B cell (primary cell): ENCODE measurements at regions not wholly inside any gene's neighbourhood (a gene's known extent, or its start where the extent isn't known, plus 50 kb on each side); places are given as distances from the start of the nearest gene placed in this dataset.

Experiments
- ATAC-seq: fragments of 200-7000 bp; cut with Tn5 transposase; one replicate; pipeline ENCODE4 v1.10.0; 2021; ENCODE audit warnings: low read depth, mild to moderate bottlenecking, moderate number of reproducible peaks, moderate library complexity
- CTCF ChIA-PET: fragments of 350-600 bp; sonication (Branson Sonifier 250); formaldehyde crosslinking; loops from one replicate; lab custom pipeline; 2021; ENCODE audit warnings: antibody characterized with exemption, inconsistent platforms; lab: Charles Lee
- POLR2A ChIA-PET: fragments of 350-600 bp; sonication (Branson Sonifier 250); formaldehyde crosslinking; loops from one replicate; lab custom pipeline; 2021; ENCODE audit warnings: antibody characterized with exemption; lab: Charles Lee
- DNase-seq: peaks from one replicate; pipeline ENCODE4 v3.0.0; 2013
- H2AFZ ChIP-seq: 2 replicates; pipeline ENCODE4 v1.6.1; 2012; ENCODE audit warnings: mild to moderate bottlenecking, low read depth, low read length; ENCODE audit not compliant: insufficient read depth, poor library complexity, severe bottlenecking
- H3K27ac ChIP-seq, 2 donors: 1 replicate in 1 of 2; 2 replicates in 1 of 2; pipeline ENCODE4 v1.5.1; 2012 to 2013; ENCODE audit warnings: low read length in 2 of 2, mild to moderate bottlenecking in 2 of 2, moderate library complexity in 1 of 2
- H3K27me3 ChIP-seq, 4 experiments: fragments of 200-600 bp in 1 of 4; sonication (generic) in 1 of 4; replicated peaks in 1 of 4; 1 replicate in 2 of 4; 2 replicates in 2 of 4; pipeline versions ENCODE4 v1.6.1 to v1.7.0; 2013 to 2016; ENCODE audit warnings: low read length in 3 of 4, mild to moderate bottlenecking in 2 of 4, mixed read lengths in 1 of 4, moderate library complexity in 1 of 4; ENCODE audit not compliant: insufficient read depth in 4 of 4, control insufficient read depth in 3 of 4; ENCODE audit errors: control extremely low read depth in 1 of 4
- H3K36me3 ChIP-seq, 2 experiments: replicated peaks in 1 of 2; 1 replicate in 1 of 2; 2 replicates in 1 of 2; pipeline versions ENCODE4 v1.6.1 to v1.7.1; 2013; ENCODE audit warnings: low read length in 1 of 2; ENCODE audit not compliant: insufficient read depth in 2 of 2, control insufficient read depth in 1 of 2; ENCODE audit errors: control extremely low read depth in 1 of 2, extremely low read depth in 1 of 2
- H3K4me1 ChIP-seq, 2 donors: fragments of 200-600 bp in 1 of 2; sonication (generic) in 1 of 2; 1 replicate in 1 of 2; 2 replicates in 1 of 2; pipeline versions ENCODE4 v1.5.1 to v1.6.1; 2013 to 2017; ENCODE audit warnings: low read length in 2 of 2; ENCODE audit not compliant: control insufficient read depth in 2 of 2, insufficient read depth in 2 of 2
- H3K4me2 ChIP-seq: replicated peaks from 2 replicates; pipeline ENCODE3; 2012; ENCODE audit warnings: mild to moderate bottlenecking, low read depth, low read length; ENCODE audit not compliant: poor library complexity, severe bottlenecking
- H3K4me3 ChIP-seq, 5 experiments: fragments of 200-600 bp in 1 of 5; sonication (generic) in 1 of 5; 1 replicate in 3 of 5; 2 replicates in 2 of 5; pipeline versions ENCODE4 v1.5.1 to v1.7.0; 2011 to 2016; ENCODE audit warnings: low read length in 4 of 5, mild to moderate bottlenecking in 4 of 5, low read depth in 2 of 5, control low read depth in 1 of 5, moderate library complexity in 1 of 5; ENCODE audit not compliant: insufficient read depth in 1 of 5; ENCODE audit errors: control extremely low read depth in 1 of 5, extremely low read depth in 1 of 5
- H3K79me2 ChIP-seq: fragments of 200-600 bp; sonication (generic); one replicate; pipeline ENCODE4 v1.6.0; 2016; ENCODE audit warnings: low read length; ENCODE audit not compliant: control insufficient read depth, insufficient read depth
- H3K9ac ChIP-seq: fragments of 200-600 bp; sonication (generic); 2 replicates; pipeline ENCODE4 v1.6.1; 2017; ENCODE audit warnings: mild to moderate bottlenecking, low read length, moderate library complexity
- H3K9me3 ChIP-seq, 3 donors: one replicate each; pipeline versions ENCODE4 v1.6.1 to v1.7.1; 2013; ENCODE audit warnings: low read length in 2 of 3; ENCODE audit not compliant: control insufficient read depth in 2 of 3, insufficient read depth in 1 of 3; ENCODE audit errors: control extremely low read depth in 1 of 3
- H4K20me1 ChIP-seq: 2 replicates; pipeline ENCODE4 v1.6.0; 2012; ENCODE audit warnings: mild to moderate bottlenecking, low read length; ENCODE audit not compliant: insufficient read depth, control insufficient read depth, poor library complexity, severe bottlenecking
- H3K27ac Mint-ChIP-seq: one replicate; pipeline ENCODE4 v1.8.0; 2021; ENCODE audit warnings: mixed read lengths
- H3K27me3 Mint-ChIP-seq: one replicate; pipeline ENCODE4 v1.8.0; 2021; ENCODE audit warnings: mixed read lengths
- H3K4me1 Mint-ChIP-seq: one replicate; pipeline ENCODE4 v1.8.0; 2021; ENCODE audit warnings: mixed read lengths
- H3K4me3 Mint-ChIP-seq: one replicate; pipeline ENCODE4 v1.8.0; 2021; ENCODE audit warnings: mixed read lengths
- H3K9me3 Mint-ChIP-seq: one replicate; pipeline ENCODE4 v1.8.0; 2022; ENCODE audit warnings: mixed read lengths; ENCODE audit not compliant: insufficient read depth
- CTCF ChIP-seq: fragments of 200-600 bp; IDR thresholded peaks from one replicate; pipeline ENCODE4 v1.8.0; 2022; ENCODE audit warnings: antibody characterized with exemption, mild to moderate bottlenecking
- EZH2 ChIP-seq: IDR thresholded peaks from 2 replicates; pipeline ENCODE4 v1.6.1; 2012; ENCODE audit warnings: borderline replicate concordance, low read depth, mild to moderate bottlenecking, moderate library complexity, low read length; ENCODE audit not compliant: insufficient read depth, poor library complexity, severe bottlenecking
- WGBS: methylation state at CpG from one replicate; pipeline ENCODE4 v1.1.5; 2013; ENCODE audit warnings: missing lambda C conversion rate; ENCODE audit not compliant: insufficient coverage; 5-methylcytosine and 5-hydroxymethylcytosine counted together
- intact Hi-C: fragments of 100-400 bp; cut with micrococcal nuclease; formaldehyde crosslinking; loops from one replicate; pipeline ENCODE4 v1.10.0; 2022

- H3K4me3 ChIP-seq, result no peak overlapping the region
- intact Hi-C loops, result no loop called here
- 30% methylated on average over 9 of the region's 9 CpGs for WGBS
- CTCF ChIA-PET, result no interaction called here
- Mint-ChIP-seq H3K9me3 (no peaks in the 10 kb centered on the region), H3K27ac (no peak overlapping the region), H3K4me1 (peaks cover 3% of the 10 kb centered on the region), H3K27me3 (peaks cover 4% of the 10 kb centered on the region), H3K4me3 (no peak overlapping the region)
- no peaks in the 10 kb centered on the region for H3K79me2 ChIP-seq
- H3K4me1 ChIP-seq, result no peaks in the 10 kb centered on the region
- H4K20me1 ChIP-seq, result no peaks in the 10 kb centered on the region
- H3K9ac ChIP-seq, result no peak overlapping the region
- no peak for ATAC-seq
- no peak for TF ChIP-seq EZH2
- TF ChIP-seq CTCF, result no peak
- peaks cover 0 to 4% (median 2%) of the 10 kb centered on the region in 4 experiments for H3K27me3 ChIP-seq
- H3K27ac ChIP-seq, result no peak overlapping the region
- H2AFZ ChIP-seq, result no peak overlapping the region
- POLR2A ChIA-PET, result no interaction called here
- no peaks in the 10 kb centered on the region for H3K9me3 ChIP-seq
- no peak for DNase-seq
- no peak overlapping the region for H3K4me2 ChIP-seq
- H3K36me3 ChIP-seq, result no peaks in the 10 kb centered on the region
Measured at GRCh38 chr9:89759572-89759971, 154.8 kb downstream of the GADD45G start.

- Histone ChIP-seq H3K4me3 (no peak overlapping the region), H3K27me3 (peaks cover 0 to 4% (median 2%) of the 10 kb centered on the region in 4 experiments), H2AFZ (no peak overlapping the region), H3K9me3 (no peaks in the 10 kb centered on the region), H3K9ac (no peak overlapping the region), H3K79me2 (no peaks in the 10 kb centered on the region), H3K4me2 (no peak overlapping the region), H3K27ac (no peak overlapping the region), H3K36me3 (no peaks in the 10 kb centered on the region), H4K20me1 (no peaks in the 10 kb centered on the region), H3K4me1 (no peaks in the 10 kb centered on the region)
- ChIA-PET POLR2A (no interaction called here), CTCF (no interaction called here)
- no peak overlapping the region for H3K27ac Mint-ChIP-seq
- intact Hi-C loops, result no loop called here
- ATAC-seq (no peak), DNase-seq (no peak)
- H3K27me3 Mint-ChIP-seq, result peaks cover 4% of the 10 kb centered on the region
- 98% methylated on average over 6 of the region's 6 CpGs for WGBS
- H3K4me1 Mint-ChIP-seq, result peaks cover 3% of the 10 kb centered on the region
- TF ChIP-seq EZH2, result no peak
- TF ChIP-seq CTCF, result no peak
- no peaks in the 10 kb centered on the region for H3K9me3 Mint-ChIP-seq
- H3K4me3 Mint-ChIP-seq, result no peak overlapping the region
Measured at GRCh38 chr9:89760123-89760522, 155.3 kb downstream of the GADD45G start.
